A549 (cell line): ENCODE measurements at regions not wholly inside any gene's neighbourhood (a gene's known extent, or its start where the extent isn't known, plus 50 kb on each side); places are given as distances from the start of the nearest gene placed in this dataset.

Experiments used
- ATAC-seq, 2 experiments: fragments of 200-7000 bp in 1 of 2; fragments of >200 bp in 1 of 2; cut with Nextera tagmentation in 1 of 2; cut with Tn5 transposase in 1 of 2; 3 replicates each; pipeline versions ENCODE4 v1.8.0 to v1.9.1; 2018 to 2020; ENCODE audit warnings: mild to moderate bottlenecking in 1 of 2, moderate library complexity in 1 of 2
- CTCF ChIA-PET: fragments of 300-600 bp; sonication (Branson Sonifier 250); formaldehyde crosslinking; extraction: SDS; loops from one replicate; lab custom pipeline; 2021; ENCODE audit warnings: antibody characterized with exemption, inconsistent platforms; lab: Yijun Ruan, JAX
- POLR2A ChIA-PET: fragments of 350-600 bp; formaldehyde crosslinking; extraction: SDS; loops from one replicate; lab custom pipeline; 2021; ENCODE audit warnings: antibody characterized with exemption, inconsistent platforms; lab: Yijun Ruan, JAX
- DNase-seq, 2 experiments: peaks; one replicate each; pipeline versions ENCODE4 v3.0.0 to v3.0.0-alpha.2; 2011 to 2016; ENCODE audit warnings: low read depth in 1 of 2, low spot score in 1 of 2
- FAIRE-seq: peaks from 2 replicates; lab custom pipeline; 2011; peaks lifted over from hg19 to GRCh38; lab: Jason Lieb, UNC
- H3K27ac ChIP-seq, 2 experiments: fragments of >200 bp; sonication (Bioruptor Twin); formaldehyde crosslinking; 3 replicates each; pipeline ENCODE4 v1.5.1; 2016 to 2017
- H3K4me1 ChIP-seq: fragments of >200 bp; sonication (Bioruptor Twin); formaldehyde crosslinking; 3 replicates; pipeline ENCODE4 v1.6.1; 2016
- H3K4me2 ChIP-seq: fragments of >200 bp; sonication (Bioruptor Twin); formaldehyde crosslinking; 3 replicates; pipeline ENCODE4 v1.6.1; 2016
- H3K4me3 ChIP-seq: fragments of >200 bp; sonication (Bioruptor Twin); formaldehyde crosslinking; 3 replicates; pipeline ENCODE4 v1.5.1; 2016
- H3K9me3 ChIP-seq: fragments of >200 bp; sonication (Bioruptor Twin); formaldehyde crosslinking; 3 replicates; pipeline ENCODE4 v1.6.1; 2016
- CBX2 ChIP-seq: fragments of 200-600 bp; sonication (generic); IDR thresholded peaks from 2 replicates; pipeline ENCODE4 v1.6.1; 2016; ENCODE audit warnings: low read depth, mild to moderate bottlenecking, borderline replicate concordance
- CBX8 ChIP-seq: fragments of 200-600 bp; sonication (generic); IDR thresholded peaks from 2 replicates; pipeline ENCODE4 v1.6.1; 2016
- EP300 ChIP-seq, 2 experiments: fragments of >200 bp; sonication (Bioruptor Twin); formaldehyde crosslinking; IDR thresholded peaks; 2 replicates in 1 of 2; 3 replicates in 1 of 2; pipeline ENCODE4 v1.6.1; 2016 to 2017
- FOXS1 ChIP-seq: fragments of 250-450 bp; sonication (Bioruptor Pico); IDR thresholded peaks from 2 replicates; pipeline ENCODE4 v1.5.0; 2020; ENCODE audit warnings: mild to moderate bottlenecking, moderate library complexity
- HDAC2 ChIP-seq: fragments of 200-600 bp; sonication (generic); IDR thresholded peaks from 2 replicates; pipeline ENCODE4 v1.6.1; 2016
- HOXB5 ChIP-seq: fragments of 250-450 bp; sonication (Bioruptor Pico); IDR thresholded peaks from 2 replicates; pipeline ENCODE4 v1.5.0; 2020; ENCODE audit warnings: mild to moderate bottlenecking, moderate library complexity
- JUN ChIP-seq, 2 experiments: fragments of >200 bp; sonication (Bioruptor Twin); formaldehyde crosslinking; IDR thresholded peaks; 2 replicates in 1 of 2; 3 replicates in 1 of 2; pipeline ENCODE4 v1.6.1; 2016 to 2017
- JUNB ChIP-seq: fragments of >200 bp; sonication (Bioruptor Twin); formaldehyde crosslinking; IDR thresholded peaks from 2 replicates; pipeline ENCODE4 v1.6.1; 2016
- KDM1A ChIP-seq: fragments of 200-600 bp; sonication (generic); IDR thresholded peaks from 2 replicates; pipeline ENCODE4 v1.6.1; 2016; ENCODE audit warnings: low read depth, mild to moderate bottlenecking
- PHF8 ChIP-seq: fragments of 200-600 bp; sonication (generic); IDR thresholded peaks from 2 replicates; pipeline ENCODE4 v1.6.1; 2016; ENCODE audit warnings: low read depth, mild to moderate bottlenecking, antibody characterized with exemption, moderate library complexity, borderline replicate concordance
- POLR2AphosphoS2 ChIP-seq: conservative IDR thresholded peaks from 2 replicates; pipeline ENCODE4 v1.6.1; 2012; ENCODE audit warnings: low read length, improper control_type of control experiment, inconsistent platforms
- RAD21 ChIP-seq, 2 experiments: fragments of >200 bp in 1 of 2; sonication (Bioruptor Twin) in 1 of 2; formaldehyde crosslinking in 1 of 2; IDR thresholded peaks in 1 of 2; conservative IDR thresholded peaks in 1 of 2; 2 replicates in 1 of 2; 3 replicates in 1 of 2; pipeline ENCODE4 v1.6.1; 2012 to 2018; ENCODE audit warnings: inconsistent platforms in 1 of 2
- TP53 ChIP-seq: fragments of 250-450 bp; sonication (Bioruptor Pico); IDR thresholded peaks from 2 replicates; pipeline ENCODE4 v1.5.0; 2021; ENCODE audit warnings: mild to moderate bottlenecking, moderate library complexity
- ZC3H11A ChIP-seq: fragments of 450-650 bp; IDR thresholded peaks from 2 replicates; pipeline ENCODE4 v1.6.1; 2014; ENCODE audit warnings: antibody characterized with exemption, mild to moderate bottlenecking
- ZSCAN20 ChIP-seq: fragments of 250-450 bp; sonication (Bioruptor Pico); IDR thresholded peaks from 2 replicates; pipeline ENCODE4 v1.8.0; 2022; ENCODE audit warnings: mild to moderate bottlenecking, moderate library complexity
- WGBS: methylation state at CpG from one replicate; pipeline ENCODE4 v1.1.6; 2017; ENCODE audit errors: missing lambda C conversion rate; 5-methylcytosine and 5-hydroxymethylcytosine counted together
- TF ChIP-seq, protein P1 (sequence below): fragments of >200 bp; sonication (Bioruptor Twin); formaldehyde crosslinking; IDR thresholded peaks from 2 replicates; pipeline ENCODE4 v1.6.1; 2016
- TF ChIP-seq, protein P2 (sequence below): fragments of 200-600 bp; sonication (generic); IDR thresholded peaks from 2 replicates; pipeline ENCODE4 v1.6.1; 2016; ENCODE audit warnings: antibody characterized with exemption, mild to moderate bottlenecking, moderate library complexity
- TF ChIP-seq, protein P3 (sequence below): fragments of 250-450 bp; sonication (Bioruptor Pico); IDR thresholded peaks from 2 replicates; pipeline ENCODE4 v1.5.0; 2020; ENCODE audit warnings: low read depth, mild to moderate bottlenecking, moderate library complexity
- TF ChIP-seq, protein P4 (sequence below): IDR thresholded peaks from 2 replicates; pipeline ENCODE4 v1.6.1; 2012
- TF ChIP-seq, protein P5 (sequence below): fragments of 250-450 bp; sonication (Bioruptor Pico); IDR thresholded peaks from 2 replicates; pipeline ENCODE4 v1.5.0; 2021; ENCODE audit warnings: mild to moderate bottlenecking, moderate library complexity, borderline replicate concordance
- TF ChIP-seq, protein P6 (sequence below): fragments of >200 bp; sonication (Bioruptor Twin); formaldehyde crosslinking; IDR thresholded peaks from 3 replicates; pipeline ENCODE4 v1.6.1; 2016

DNA sequence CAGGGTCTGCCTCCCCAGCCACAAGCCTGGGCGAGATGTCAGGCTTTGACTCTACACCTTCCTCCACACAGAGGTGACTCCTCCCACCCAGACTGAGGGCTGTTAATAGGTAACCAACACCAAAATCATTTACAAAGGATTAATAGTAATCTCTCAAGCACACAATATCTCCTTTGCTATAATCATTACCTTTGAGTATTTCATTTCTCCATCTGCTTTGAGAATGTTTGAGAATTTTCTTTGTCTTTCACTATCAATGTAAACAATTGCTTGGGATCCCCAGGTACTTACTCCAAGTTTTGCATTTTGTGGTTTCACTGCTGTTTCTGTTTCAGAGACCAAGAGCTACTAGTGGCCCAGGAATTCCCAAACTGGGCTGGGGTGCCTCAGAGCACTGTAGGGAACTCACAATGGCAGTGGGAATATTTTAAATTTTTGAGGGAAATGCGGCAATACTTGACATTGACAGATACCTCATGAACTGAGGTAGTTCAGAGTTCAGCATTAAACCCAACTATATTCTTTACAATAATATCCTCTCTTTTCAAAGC is 166.4 kb upstream of the MGAT5 start (continued):
- TF ChIP-seq, protein P1, sequence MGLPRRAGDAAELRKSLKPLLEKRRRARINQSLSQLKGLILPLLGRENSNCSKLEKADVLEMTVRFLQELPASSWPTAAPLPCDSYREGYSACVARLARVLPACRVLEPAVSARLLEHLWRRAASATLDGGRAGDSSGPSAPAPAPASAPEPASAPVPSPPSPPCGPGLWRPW: no peak
- TF ChIP-seq JUN (IDR thresholded peaks at IDR 0.05): no peak
- no peak for TF ChIP-seq PHF8
- TF ChIP-seq ZSCAN20 (CRISPR knock-in tag): no peak

DNA sequence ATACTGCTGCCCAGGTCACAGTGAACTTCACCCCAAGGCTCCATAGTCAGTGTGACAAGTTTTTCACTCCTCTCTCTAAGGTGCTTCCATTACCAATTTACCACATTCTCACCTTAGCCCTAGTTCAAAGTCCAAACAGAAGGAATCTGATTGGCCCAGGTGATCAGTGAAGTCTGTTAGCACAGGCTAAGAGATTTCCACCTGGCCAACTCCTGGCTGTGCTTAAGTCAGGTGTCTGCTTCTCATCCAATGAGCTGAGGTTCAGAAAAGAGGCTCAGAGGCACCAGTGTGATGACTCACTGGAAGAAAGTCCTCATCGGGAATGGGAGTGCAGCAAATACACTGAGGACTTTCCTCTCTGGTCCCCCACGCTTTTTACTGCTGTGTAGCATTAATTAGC is 164.4 kb upstream of the MGAT5 start:
- Histone ChIP-seq H3K4me2 (no peak overlapping the region), H3K4me3 (no peak overlapping the region), H3K9me3 (no peaks in the 10 kb centered on the region), H3K4me1 (peaks cover 7% of the 10 kb centered on the region; the same call in 1 of the 3 replicates), H3K27ac (no peak overlapping the region)
- no peak for TF ChIP-seq HOXB5 (CRISPR knock-in tag)
- TF ChIP-seq, protein P1: no peak
- TF ChIP-seq PHF8: no peak
- TF ChIP-seq, protein P2, sequence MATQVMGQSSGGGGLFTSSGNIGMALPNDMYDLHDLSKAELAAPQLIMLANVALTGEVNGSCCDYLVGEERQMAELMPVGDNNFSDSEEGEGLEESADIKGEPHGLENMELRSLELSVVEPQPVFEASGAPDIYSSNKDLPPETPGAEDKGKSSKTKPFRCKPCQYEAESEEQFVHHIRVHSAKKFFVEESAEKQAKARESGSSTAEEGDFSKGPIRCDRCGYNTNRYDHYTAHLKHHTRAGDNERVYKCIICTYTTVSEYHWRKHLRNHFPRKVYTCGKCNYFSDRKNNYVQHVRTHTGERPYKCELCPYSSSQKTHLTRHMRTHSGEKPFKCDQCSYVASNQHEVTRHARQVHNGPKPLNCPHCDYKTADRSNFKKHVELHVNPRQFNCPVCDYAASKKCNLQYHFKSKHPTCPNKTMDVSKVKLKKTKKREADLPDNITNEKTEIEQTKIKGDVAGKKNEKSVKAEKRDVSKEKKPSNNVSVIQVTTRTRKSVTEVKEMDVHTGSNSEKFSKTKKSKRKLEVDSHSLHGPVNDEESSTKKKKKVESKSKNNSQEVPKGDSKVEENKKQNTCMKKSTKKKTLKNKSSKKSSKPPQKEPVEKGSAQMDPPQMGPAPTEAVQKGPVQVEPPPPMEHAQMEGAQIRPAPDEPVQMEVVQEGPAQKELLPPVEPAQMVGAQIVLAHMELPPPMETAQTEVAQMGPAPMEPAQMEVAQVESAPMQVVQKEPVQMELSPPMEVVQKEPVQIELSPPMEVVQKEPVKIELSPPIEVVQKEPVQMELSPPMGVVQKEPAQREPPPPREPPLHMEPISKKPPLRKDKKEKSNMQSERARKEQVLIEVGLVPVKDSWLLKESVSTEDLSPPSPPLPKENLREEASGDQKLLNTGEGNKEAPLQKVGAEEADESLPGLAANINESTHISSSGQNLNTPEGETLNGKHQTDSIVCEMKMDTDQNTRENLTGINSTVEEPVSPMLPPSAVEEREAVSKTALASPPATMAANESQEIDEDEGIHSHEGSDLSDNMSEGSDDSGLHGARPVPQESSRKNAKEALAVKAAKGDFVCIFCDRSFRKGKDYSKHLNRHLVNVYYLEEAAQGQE: no peak
- TF ChIP-seq, protein P3, sequence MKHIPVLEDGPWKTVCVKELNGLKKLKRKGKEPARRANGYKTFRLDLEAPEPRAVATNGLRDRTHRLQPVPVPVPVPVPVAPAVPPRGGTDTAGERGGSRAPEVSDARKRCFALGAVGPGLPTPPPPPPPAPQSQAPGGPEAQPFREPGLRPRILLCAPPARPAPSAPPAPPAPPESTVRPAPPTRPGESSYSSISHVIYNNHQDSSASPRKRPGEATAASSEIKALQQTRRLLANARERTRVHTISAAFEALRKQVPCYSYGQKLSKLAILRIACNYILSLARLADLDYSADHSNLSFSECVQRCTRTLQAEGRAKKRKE: no peak
- TF ChIP-seq POLR2AphosphoS2: no peak
- TF ChIP-seq, protein P4, sequence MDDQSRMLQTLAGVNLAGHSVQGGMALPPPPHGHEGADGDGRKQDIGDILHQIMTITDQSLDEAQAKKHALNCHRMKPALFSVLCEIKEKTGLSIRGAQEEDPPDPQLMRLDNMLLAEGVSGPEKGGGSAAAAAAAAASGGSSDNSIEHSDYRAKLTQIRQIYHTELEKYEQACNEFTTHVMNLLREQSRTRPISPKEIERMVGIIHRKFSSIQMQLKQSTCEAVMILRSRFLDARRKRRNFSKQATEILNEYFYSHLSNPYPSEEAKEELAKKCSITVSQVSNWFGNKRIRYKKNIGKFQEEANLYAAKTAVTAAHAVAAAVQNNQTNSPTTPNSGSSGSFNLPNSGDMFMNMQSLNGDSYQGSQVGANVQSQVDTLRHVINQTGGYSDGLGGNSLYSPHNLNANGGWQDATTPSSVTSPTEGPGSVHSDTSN: no peak
- no peak for TF ChIP-seq KDM1A
- TF ChIP-seq, protein P5, sequence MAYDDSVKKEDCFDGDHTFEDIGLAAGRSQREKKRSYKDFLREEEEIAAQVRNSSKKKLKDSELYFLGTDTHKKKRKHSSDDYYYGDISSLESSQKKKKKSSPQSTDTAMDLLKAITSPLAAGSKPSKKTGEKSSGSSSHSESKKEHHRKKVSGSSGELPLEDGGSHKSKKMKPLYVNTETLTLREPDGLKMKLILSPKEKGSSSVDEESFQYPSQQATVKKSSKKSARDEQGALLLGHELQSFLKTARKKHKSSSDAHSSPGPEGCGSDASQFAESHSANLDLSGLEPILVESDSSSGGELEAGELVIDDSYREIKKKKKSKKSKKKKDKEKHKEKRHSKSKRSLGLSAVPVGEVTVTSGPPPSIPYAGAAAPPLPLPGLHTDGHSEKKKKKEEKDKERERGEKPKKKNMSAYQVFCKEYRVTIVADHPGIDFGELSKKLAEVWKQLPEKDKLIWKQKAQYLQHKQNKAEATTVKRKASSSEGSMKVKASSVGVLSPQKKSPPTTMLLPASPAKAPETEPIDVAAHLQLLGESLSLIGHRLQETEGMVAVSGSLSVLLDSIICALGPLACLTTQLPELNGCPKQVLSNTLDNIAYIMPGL: no peak
- TF ChIP-seq, protein P6, sequence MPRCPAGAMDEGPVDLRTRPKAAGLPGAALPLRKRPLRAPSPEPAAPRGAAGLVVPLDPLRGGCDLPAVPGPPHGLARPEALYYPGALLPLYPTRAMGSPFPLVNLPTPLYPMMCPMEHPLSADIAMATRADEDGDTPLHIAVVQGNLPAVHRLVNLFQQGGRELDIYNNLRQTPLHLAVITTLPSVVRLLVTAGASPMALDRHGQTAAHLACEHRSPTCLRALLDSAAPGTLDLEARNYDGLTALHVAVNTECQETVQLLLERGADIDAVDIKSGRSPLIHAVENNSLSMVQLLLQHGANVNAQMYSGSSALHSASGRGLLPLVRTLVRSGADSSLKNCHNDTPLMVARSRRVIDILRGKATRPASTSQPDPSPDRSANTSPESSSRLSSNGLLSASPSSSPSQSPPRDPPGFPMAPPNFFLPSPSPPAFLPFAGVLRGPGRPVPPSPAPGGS: no peak
- no peak for TF ChIP-seq JUNB
- FAIRE-seq: no peak
- peak; percentile 30 to 40; a peak in 1 of 6 replicates for ATAC-seq
- POLR2A ChIA-PET: no interaction called here
- CTCF ChIA-PET: interaction anchor here (0.6 to 0.7 kb wide), 2 partner anchors 25 to 29 kb away, joined by 3 read pairs; no protein-coding TSS in a partner anchor
- 69% methylated on average over 2 of the region's 2 CpGs for WGBS
- DNase-seq: no peak

DNA sequence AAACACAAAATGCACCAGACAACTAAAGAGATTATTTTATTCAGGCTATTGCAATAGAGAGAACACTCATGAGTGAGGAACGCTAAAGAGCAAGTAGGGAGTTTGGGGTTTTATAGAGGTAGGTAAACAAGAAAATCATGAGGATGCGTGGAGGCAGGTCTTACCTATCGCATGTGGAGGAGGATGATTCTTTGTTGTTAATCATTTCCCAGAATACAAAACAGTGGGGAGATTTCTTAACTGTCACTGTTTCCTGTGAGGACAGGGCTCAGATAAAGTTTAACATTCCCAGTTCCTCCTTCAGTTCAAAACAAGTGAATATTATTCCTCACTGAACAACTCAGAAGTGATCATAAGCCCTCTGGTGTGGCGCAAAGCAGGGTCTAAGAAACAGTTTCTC is 156.1 kb upstream of the MGAT5 start:
- DNase-seq (no peak), FAIRE-seq (no peak), ATAC-seq (no peak)
- WGBS: 28% methylated on average over 4 of the region's 4 CpGs
- no peaks in the 10 kb centered on the region for H3K9me3 ChIP-seq
- peaks cover 5% of the 10 kb centered on the region; the same call in 1 of the 3 replicates for H3K4me1 ChIP-seq
- POLR2A ChIA-PET: no interaction called here
- no peak overlapping the region for H3K4me3 ChIP-seq
- peak overlapping the region; percentile 9; the same call in 1 of the 3 replicates for H3K4me2 ChIP-seq
- CTCF ChIA-PET: interaction anchor here (1.3 kb wide), 1 partner anchor 21 kb away, joined by 4 read pairs; no protein-coding TSS in a partner anchor
- no peak overlapping the region for H3K27ac ChIP-seq
- no peak for TF ChIP-seq RAD21 (conservative IDR thresholded peaks at IDR 0.05 in 1 of 2, IDR thresholded peaks at IDR 0.05 in 1 of 2)
- TF ChIP-seq FOXS1 (CRISPR knock-in tag): no peak
- no peak for TF ChIP-seq HDAC2
- no peak for TF ChIP-seq ZSCAN20 (CRISPR knock-in tag)
- TF ChIP-seq POLR2AphosphoS2: no peak
- no peak for TF ChIP-seq CBX8
- TF ChIP-seq EP300 (IDR thresholded peaks at IDR 0.05): no peak
- no peak for TF ChIP-seq ZC3H11A
- TF ChIP-seq CBX2: no peak
- TF ChIP-seq TP53: no peak
- TF ChIP-seq, protein P5: no peak
- TF ChIP-seq, all 56 proteins: peak for 0
